Neural cell (in vitro differentiated cells): ENCODE measurements at regions not wholly inside any gene's neighbourhood (a gene's known extent, or its start where the extent isn't known, plus 50 kb on each side); places are given as distances from the start of the nearest gene placed in this dataset.

Experiments used
- H2AFZ ChIP-seq: fragments of 200-600, 300-800 bp; sonication (generic), shearing (Covaris generic); 2 replicates; pipeline ENCODE4 v1.6.0; 2014; ENCODE audit warnings: low read depth, mild to moderate bottlenecking, antibody characterized with exemption, low read length, moderate library complexity
- H3F3A ChIP-seq: fragments of 200-600 bp; shearing (Covaris generic); 2 replicates; pipeline ENCODE4 v1.6.1; 2016; ENCODE audit warnings: mild to moderate bottlenecking, moderate library complexity, mixed read lengths, antibody characterized with exemption, low read length; ENCODE audit not compliant: insufficient read depth, poor library complexity, severe bottlenecking
- H3K27ac ChIP-seq: fragments of 200-600, 300-800 bp; sonication (generic), shearing (Covaris generic); 2 replicates; pipeline ENCODE4 v1.5.1; 2014; ENCODE audit warnings: mild to moderate bottlenecking, low read length, moderate library complexity
- H3K27me3 ChIP-seq: fragments of 300-800, 200-600 bp; sonication (generic), shearing (Covaris generic); 2 replicates; pipeline ENCODE4 v1.6.0; 2014; ENCODE audit warnings: mild to moderate bottlenecking, low read depth, low read length, moderate library complexity; ENCODE audit not compliant: insufficient read depth
- H3K36me3 ChIP-seq: fragments of 300-800, 200-600 bp; sonication (generic), shearing (Covaris generic); 2 replicates; pipeline ENCODE4 v1.5.1; 2014; ENCODE audit warnings: mild to moderate bottlenecking, antibody characterized with exemption, low read length, moderate library complexity; ENCODE audit not compliant: insufficient read depth
- H3K4me2 ChIP-seq: fragments of 300-800, 200-600 bp; sonication (generic), shearing (Covaris generic); 2 replicates; pipeline ENCODE4 v1.6.0; 2014; ENCODE audit warnings: mild to moderate bottlenecking, low read length
- H3K4me3 ChIP-seq: fragments of 300-800, 200-600 bp; sonication (generic), shearing (Covaris generic); 2 replicates; pipeline ENCODE4 v1.5.1; 2014; ENCODE audit warnings: mild to moderate bottlenecking, low read length, moderate library complexity
- H3K79me2 ChIP-seq: fragments of 200-600 bp; shearing (Covaris generic); replicated peaks from 2 replicates; pipeline ENCODE4 v1.6.0; 2014; ENCODE audit warnings: mild to moderate bottlenecking, low read length, moderate library complexity; ENCODE audit not compliant: insufficient read depth
- H3K9ac ChIP-seq: fragments of 300-800, 200-600 bp; sonication (generic), shearing (Covaris generic); 2 replicates; pipeline ENCODE4 v1.6.1; 2016; ENCODE audit warnings: mild to moderate bottlenecking, low read length, mixed read lengths
- H3K9me2 ChIP-seq: fragments of 200-600 bp; shearing (Covaris generic); 2 replicates; pipeline ENCODE4 v1.6.1; 2016; ENCODE audit warnings: mild to moderate bottlenecking, low read length, mixed read lengths; ENCODE audit not compliant: insufficient read depth
- H3K9me3 ChIP-seq: fragments of 200-600, 300-800 bp; sonication (generic), shearing (Covaris generic); 2 replicates; pipeline ENCODE4 v1.6.1; 2016; ENCODE audit warnings: mild to moderate bottlenecking, mixed run types, low read length, moderate library complexity, mixed read lengths
- H4K20me1 ChIP-seq: fragments of 200-600 bp; shearing (Covaris generic); 2 replicates; pipeline ENCODE4 v1.6.1; 2016; ENCODE audit warnings: mild to moderate bottlenecking, mixed run types; ENCODE audit not compliant: insufficient read depth
- CTCF ChIP-seq: fragments of 450-650 bp; IDR thresholded peaks from 2 replicates; pipeline ENCODE4 v1.5.1; 2014; ENCODE audit warnings: antibody characterized with exemption, mild to moderate bottlenecking, moderate library complexity; ENCODE audit not compliant: poor library complexity, severe bottlenecking
- EP300 ChIP-seq: fragments of 450-650 bp; conservative IDR thresholded peaks from 2 replicates; pipeline ENCODE4 v1.6.1; 2014; ENCODE audit warnings: antibody characterized with exemption, mild to moderate bottlenecking, moderate library complexity; ENCODE audit not compliant: poor library complexity, severe bottlenecking
- EZH2 ChIP-seq: fragments of 200-600, 300-800 bp; shearing (Covaris generic), sonication (generic); IDR thresholded peaks from 2 replicates; pipeline ENCODE4 v1.6.1; 2014; ENCODE audit warnings: antibody characterized with exemption, low read length, borderline replicate concordance, mild to moderate bottlenecking; ENCODE audit not compliant: insufficient read depth, poor library complexity, severe bottlenecking
- MXI1 ChIP-seq: fragments of 450-650 bp; conservative IDR thresholded peaks from 2 replicates; pipeline ENCODE4 v1.6.1; 2014; ENCODE audit warnings: antibody characterized with exemption, mild to moderate bottlenecking; ENCODE audit not compliant: poor library complexity, severe bottlenecking
- POLR2AphosphoS5 ChIP-seq: IDR thresholded peaks from 2 replicates; pipeline ENCODE4 v1.6.1; 2012
- RAD21 ChIP-seq: fragments of 450-650 bp; conservative IDR thresholded peaks from 2 replicates; pipeline ENCODE4 v1.6.1; 2014; ENCODE audit warnings: antibody characterized with exemption, mild to moderate bottlenecking, moderate library complexity
- SMC3 ChIP-seq: fragments of 450-650 bp; conservative IDR thresholded peaks from 2 replicates; pipeline ENCODE4 v1.6.1; 2014; ENCODE audit warnings: antibody characterized with exemption, mild to moderate bottlenecking, moderate library complexity; ENCODE audit not compliant: poor library complexity
- TAF1 ChIP-seq: IDR thresholded peaks from 2 replicates; pipeline ENCODE4 v1.6.1; 2012; ENCODE audit warnings: low read depth
- TF ChIP-seq, protein P1 (sequence below): IDR thresholded peaks from 2 replicates; pipeline ENCODE4 v1.6.1; 2012; ENCODE audit warnings: borderline replicate concordance

- H3K4me3 ChIP-seq = no peak overlapping the region
- no peak overlapping the region for H3K9ac ChIP-seq
- no peaks in the 10 kb centered on the region for H3F3A ChIP-seq
- no peak for TF ChIP-seq RAD21
- TF ChIP-seq, protein P1, sequence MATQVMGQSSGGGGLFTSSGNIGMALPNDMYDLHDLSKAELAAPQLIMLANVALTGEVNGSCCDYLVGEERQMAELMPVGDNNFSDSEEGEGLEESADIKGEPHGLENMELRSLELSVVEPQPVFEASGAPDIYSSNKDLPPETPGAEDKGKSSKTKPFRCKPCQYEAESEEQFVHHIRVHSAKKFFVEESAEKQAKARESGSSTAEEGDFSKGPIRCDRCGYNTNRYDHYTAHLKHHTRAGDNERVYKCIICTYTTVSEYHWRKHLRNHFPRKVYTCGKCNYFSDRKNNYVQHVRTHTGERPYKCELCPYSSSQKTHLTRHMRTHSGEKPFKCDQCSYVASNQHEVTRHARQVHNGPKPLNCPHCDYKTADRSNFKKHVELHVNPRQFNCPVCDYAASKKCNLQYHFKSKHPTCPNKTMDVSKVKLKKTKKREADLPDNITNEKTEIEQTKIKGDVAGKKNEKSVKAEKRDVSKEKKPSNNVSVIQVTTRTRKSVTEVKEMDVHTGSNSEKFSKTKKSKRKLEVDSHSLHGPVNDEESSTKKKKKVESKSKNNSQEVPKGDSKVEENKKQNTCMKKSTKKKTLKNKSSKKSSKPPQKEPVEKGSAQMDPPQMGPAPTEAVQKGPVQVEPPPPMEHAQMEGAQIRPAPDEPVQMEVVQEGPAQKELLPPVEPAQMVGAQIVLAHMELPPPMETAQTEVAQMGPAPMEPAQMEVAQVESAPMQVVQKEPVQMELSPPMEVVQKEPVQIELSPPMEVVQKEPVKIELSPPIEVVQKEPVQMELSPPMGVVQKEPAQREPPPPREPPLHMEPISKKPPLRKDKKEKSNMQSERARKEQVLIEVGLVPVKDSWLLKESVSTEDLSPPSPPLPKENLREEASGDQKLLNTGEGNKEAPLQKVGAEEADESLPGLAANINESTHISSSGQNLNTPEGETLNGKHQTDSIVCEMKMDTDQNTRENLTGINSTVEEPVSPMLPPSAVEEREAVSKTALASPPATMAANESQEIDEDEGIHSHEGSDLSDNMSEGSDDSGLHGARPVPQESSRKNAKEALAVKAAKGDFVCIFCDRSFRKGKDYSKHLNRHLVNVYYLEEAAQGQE = no peak
- no peak for TF ChIP-seq TAF1
- no peak for TF ChIP-seq MXI1
- TF ChIP-seq SMC3 = no peak
- no peak for TF ChIP-seq CTCF
- TF ChIP-seq EZH2 = no peak
- TF ChIP-seq POLR2AphosphoS5 = no peak
- no peak for TF ChIP-seq EP300
- H3K79me2 ChIP-seq = no peaks in the 10 kb centered on the region
- no peak overlapping the region for H3K4me2 ChIP-seq
- H2AFZ ChIP-seq = no peak overlapping the region
- no peaks in the 10 kb centered on the region for H4K20me1 ChIP-seq
- H3K9me3 ChIP-seq = no peaks in the 10 kb centered on the region
- no peaks in the 10 kb centered on the region for H3K36me3 ChIP-seq
- H3K9me2 ChIP-seq = no peaks in the 10 kb centered on the region
- H3K27ac ChIP-seq = no peak overlapping the region
- no peaks in the 10 kb centered on the region for H3K27me3 ChIP-seq
These were observed 189.9 kb downstream of the FOXD2 start for GRCh38 chr1:47627471-47628370.

GRCh38 chr1:47629201-47629600 is 191.4 kb downstream of the FOXD2 start:
- H3K27me3 ChIP-seq = no peaks in the 10 kb centered on the region
- no peak overlapping the region for H3K9ac ChIP-seq
- H3K79me2 ChIP-seq = no peaks in the 10 kb centered on the region
- no peak overlapping the region for H3K27ac ChIP-seq
- no peaks in the 10 kb centered on the region for H3F3A ChIP-seq
- no peaks in the 10 kb centered on the region for H3K9me3 ChIP-seq
- no peaks in the 10 kb centered on the region for H3K36me3 ChIP-seq
- no peak overlapping the region for H3K4me3 ChIP-seq
- H3K4me2 ChIP-seq = no peak overlapping the region
- TF ChIP-seq CTCF (no peak), SMC3 (no peak), MXI1 (no peak), RAD21 (no peak), TAF1 (no peak), EP300 (no peak), EZH2 (no peak), POLR2AphosphoS5 (no peak)
- TF ChIP-seq, protein P1 = no peak
- H3K9me2 ChIP-seq = no peaks in the 10 kb centered on the region
- no peak overlapping the region for H2AFZ ChIP-seq
- no peaks in the 10 kb centered on the region for H4K20me1 ChIP-seq
